Activated T-cell treated with anti-CD3 and anti-CD28 coated beads, Interleukin-2, amount 50 U/mL, for 4 hours (primary cell): ENCODE measurements at regions not wholly inside any gene's neighbourhood (a gene's known extent, or its start where the extent isn't known, plus 50 kb on each side); places are given as distances from the start of the nearest gene placed in this dataset.

Experiments
- ATAC-seq, 2 donors: fragments of 200-7000 bp; cut with Tn5 transposase; one replicate each; pipeline ENCODE4 v1.10.0; 2021
- DNase-seq: peaks from one replicate; pipeline ENCODE4 v3.0.0-alpha.2; 2020
- H3K27me3 Mint-ChIP-seq: one replicate; pipeline ENCODE4 v1.8.0; 2021; ENCODE audit warnings: low read depth, mixed read lengths
- H3K36me3 Mint-ChIP-seq: one replicate; pipeline ENCODE4 v1.8.0; 2022; ENCODE audit warnings: mixed read lengths; ENCODE audit not compliant: insufficient read depth
- H3K4me1 Mint-ChIP-seq: one replicate; pipeline ENCODE4 v1.8.0; 2021; ENCODE audit warnings: low read depth, mixed read lengths
- H3K4me3 Mint-ChIP-seq: one replicate; pipeline ENCODE4 v1.8.0; 2021; ENCODE audit warnings: mild to moderate bottlenecking, moderate library complexity, mixed read lengths
- H3K9me3 Mint-ChIP-seq: one replicate; pipeline ENCODE4 v1.8.0; 2021; ENCODE audit warnings: mixed read lengths

DNA sequence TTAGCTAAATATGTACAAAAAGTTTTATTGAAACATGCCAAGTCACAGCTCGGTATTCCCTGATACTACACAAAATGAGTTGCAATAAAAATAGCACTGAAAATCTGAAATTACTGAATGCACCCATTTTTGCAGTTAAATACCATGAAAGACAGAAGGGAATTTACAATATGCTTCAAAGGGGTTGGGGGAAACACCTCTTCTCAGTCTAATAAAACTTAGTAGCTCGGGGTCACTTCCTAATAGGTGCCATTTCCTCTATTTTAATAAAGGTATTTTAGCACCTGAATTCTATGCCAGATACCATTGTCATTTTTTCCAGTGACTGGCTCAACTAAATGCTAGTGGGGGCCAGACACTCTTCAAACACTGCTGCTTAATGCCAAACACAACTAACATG, 204.1 kb upstream of the MEF2C start:
- no peak for ATAC-seq
- H3K27me3 Mint-ChIP-seq: no peaks in the 10 kb centered on the region
- no peak overlapping the region for H3K4me3 Mint-ChIP-seq
- no peaks in the 10 kb centered on the region for H3K9me3 Mint-ChIP-seq
- no peak for DNase-seq
- H3K4me1 Mint-ChIP-seq: no peaks in the 10 kb centered on the region
- H3K36me3 Mint-ChIP-seq: no peaks in the 10 kb centered on the region

DNA sequence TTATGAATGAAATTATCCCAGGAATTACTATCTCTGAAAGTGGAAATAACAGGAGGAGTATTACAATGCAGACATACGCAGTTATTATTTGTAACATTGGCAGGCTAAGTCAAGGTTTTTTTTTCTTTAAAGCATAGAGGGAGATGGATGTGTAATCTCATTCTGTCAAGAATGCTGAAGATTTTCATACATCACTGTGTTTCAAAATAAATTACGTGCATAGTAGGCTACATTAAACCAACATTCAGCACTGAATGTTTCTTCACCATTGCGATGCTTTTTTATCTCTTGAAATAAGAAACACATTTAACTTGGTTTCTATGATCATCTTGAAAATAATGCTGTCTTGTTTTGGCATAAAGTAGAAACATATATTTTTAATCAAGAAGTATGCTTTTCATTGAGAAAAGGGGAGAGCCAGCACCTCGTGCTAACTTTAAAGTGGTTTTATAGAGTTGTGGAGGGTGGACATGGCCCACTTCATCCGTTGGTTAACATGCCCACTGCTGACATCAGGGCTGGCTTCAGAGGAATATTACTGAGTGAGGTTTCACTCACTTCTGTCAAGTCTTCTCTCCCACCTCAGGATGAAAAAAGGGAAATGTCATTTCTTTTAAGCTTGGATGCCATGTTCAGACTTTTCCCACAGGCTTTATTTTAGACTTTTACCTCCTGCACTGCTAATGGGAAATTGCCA, 203.6 kb upstream of the MEF2C start:
- DNase-seq (no peak), ATAC-seq (no peak)
- Mint-ChIP-seq H3K4me3 (no peak overlapping the region), H3K4me1 (no peaks in the 10 kb centered on the region), H3K36me3 (no peaks in the 10 kb centered on the region), H3K27me3 (no peaks in the 10 kb centered on the region), H3K9me3 (no peaks in the 10 kb centered on the region)

DNA sequence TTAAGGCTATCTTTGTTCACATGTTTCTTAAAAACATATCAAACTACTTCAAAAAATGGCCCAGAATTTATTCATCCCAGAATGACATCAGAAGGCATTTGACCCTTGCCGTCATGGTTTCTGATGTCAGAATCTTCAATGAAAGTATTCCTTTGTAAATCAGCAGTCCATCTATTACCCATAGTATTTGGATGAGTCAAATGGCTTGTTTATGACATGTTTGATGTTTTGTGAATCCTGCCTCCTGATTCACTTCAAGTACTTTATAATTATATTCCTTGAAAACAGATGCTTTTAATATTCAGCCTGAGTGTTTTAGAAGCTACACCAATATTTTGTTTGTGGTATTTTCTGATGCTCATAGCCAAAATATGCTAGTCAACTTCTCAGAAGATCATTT, 200.8 kb upstream of the MEF2C start:
- DNase-seq (no peak), ATAC-seq (no peak)
- Mint-ChIP-seq H3K4me1 (peaks cover 2% of the 10 kb centered on the region), H3K36me3 (no peaks in the 10 kb centered on the region), H3K4me3 (no peak overlapping the region), H3K27me3 (no peaks in the 10 kb centered on the region), H3K9me3 (no peaks in the 10 kb centered on the region)

DNA sequence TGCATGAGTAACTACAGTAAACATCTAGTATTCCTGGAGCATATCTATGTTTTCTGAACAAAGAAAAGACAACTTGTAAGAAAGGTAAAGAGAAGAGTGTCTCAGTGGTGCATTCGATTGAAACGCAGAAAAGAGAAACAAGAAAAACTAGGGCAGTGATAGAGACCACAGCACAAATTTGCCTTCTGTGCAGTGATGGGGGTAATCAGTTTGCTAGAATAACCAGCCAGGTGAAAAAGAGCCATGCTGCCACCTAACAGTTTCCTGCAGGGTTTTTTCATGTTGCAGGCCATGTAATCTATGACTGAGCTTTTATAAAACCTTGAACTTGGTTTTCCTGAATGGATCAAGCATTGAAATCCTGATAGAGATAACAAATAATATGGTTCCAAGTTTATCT, 198.4 kb upstream of the MEF2C start:
- Mint-ChIP-seq H3K4me1 (peaks cover 2% of the 10 kb centered on the region), H3K27me3 (no peaks in the 10 kb centered on the region)
- no peak for ATAC-seq

DNA sequence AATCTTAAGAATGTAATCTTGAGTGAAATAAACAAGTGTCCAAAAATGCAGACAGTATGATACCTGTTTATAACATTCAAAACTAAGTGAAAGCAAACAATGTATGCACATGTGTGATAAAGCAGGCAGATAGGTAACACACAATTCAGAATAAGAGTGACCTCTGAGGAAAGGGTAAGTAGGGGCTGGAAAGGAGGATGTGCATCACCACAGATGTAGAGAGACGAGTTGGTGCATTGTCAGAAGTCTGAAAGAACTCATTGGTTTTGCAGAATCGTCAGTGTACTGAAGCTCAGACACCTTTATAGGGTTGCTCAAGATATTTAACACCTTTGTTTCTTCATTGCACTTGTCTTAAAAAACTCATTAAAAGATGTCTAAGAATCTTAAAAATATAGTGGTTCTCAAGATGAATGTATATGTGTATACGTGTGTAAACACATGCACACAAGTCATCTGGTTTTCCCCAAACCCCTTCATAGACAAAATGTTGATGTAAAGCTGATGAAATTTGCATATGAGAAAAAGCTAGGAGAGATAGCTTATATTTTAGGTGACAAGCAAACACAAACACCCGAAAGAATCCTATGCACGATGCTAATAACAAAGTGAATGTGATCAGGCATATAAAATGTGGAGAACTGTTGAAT, 197.6 kb upstream of the MEF2C start:
- DNase-seq: no peak
- Mint-ChIP-seq H3K4me3 (no peak overlapping the region), H3K4me1 (peaks cover 2% of the 10 kb centered on the region), H3K9me3 (no peaks in the 10 kb centered on the region), H3K27me3 (no peaks in the 10 kb centered on the region), H3K36me3 (no peaks in the 10 kb centered on the region)
- ATAC-seq: no peak

More for the DNA sequence above, 198.4 kb upstream of the MEF2C start:
- no peaks in the 10 kb centered on the region for H3K36me3 Mint-ChIP-seq
- no peaks in the 10 kb centered on the region for H3K9me3 Mint-ChIP-seq
- no peak overlapping the region for H3K4me3 Mint-ChIP-seq
- no peak for DNase-seq

DNA sequence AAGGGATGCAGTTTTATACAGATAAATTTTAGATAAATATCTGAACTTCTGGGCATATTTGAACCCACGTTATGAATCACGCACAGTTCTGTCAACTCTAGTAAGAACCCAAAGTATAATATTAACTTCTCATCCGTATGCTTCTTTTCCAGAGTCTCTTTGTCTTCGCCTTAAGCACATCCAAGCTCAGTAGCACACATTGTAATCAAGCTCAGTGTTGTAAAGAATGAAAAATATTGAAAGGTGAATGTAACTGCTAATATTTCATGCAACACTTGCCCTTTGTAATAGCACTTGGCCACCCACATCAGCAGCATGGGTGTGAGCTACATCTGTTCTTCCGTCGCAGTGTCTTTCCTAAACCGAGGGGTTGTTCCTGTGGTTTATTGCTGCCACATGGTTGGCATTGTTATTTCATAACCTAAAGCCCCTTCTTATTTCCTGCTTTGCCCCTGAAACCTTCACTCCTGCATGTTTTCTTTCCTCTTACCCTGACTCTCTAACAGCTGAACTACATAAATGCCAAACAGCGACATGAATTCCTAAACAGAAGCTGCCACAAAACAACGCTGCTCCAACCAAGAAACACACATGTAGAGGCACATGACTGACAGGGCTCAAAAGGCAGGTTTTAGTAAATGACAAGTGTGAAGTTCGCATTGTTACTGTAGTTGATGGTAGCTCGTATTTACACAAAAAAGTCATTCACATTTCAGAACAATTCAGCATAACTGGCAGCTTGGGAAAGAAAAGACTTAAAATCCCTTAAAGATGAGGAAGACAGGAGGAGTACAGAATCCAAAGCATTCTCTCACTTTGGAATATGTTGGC, 190.1 kb upstream of the MEF2C start:
- no peaks in the 10 kb centered on the region for H3K27me3 Mint-ChIP-seq
- H3K4me1 Mint-ChIP-seq: no peaks in the 10 kb centered on the region
- H3K9me3 Mint-ChIP-seq: no peaks in the 10 kb centered on the region
- no peak for DNase-seq
- H3K36me3 Mint-ChIP-seq: no peaks in the 10 kb centered on the region
- no peak overlapping the region for H3K4me3 Mint-ChIP-seq
- no peak for ATAC-seq

DNA sequence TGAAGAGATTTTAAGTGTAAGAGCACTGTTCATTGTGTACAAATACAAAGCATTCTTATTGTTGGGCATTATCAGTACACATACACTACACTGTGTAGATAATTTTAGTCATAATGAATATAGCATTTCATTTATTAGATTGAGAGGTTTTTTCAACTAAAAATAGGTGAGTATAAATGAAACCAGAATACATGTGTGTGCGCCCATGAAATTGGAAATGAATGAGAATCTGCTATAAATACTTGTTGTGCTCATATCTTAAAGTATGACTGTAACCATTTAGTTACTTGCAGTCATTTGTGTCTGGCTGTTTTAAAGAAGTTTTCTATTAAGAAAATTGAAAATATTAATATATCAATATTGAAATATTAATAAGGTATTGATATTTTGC, 189.0 kb upstream of the MEF2C start:
- Mint-ChIP-seq H3K4me1 (no peaks in the 10 kb centered on the region), H3K9me3 (no peaks in the 10 kb centered on the region), H3K27me3 (no peaks in the 10 kb centered on the region), H3K36me3 (no peaks in the 10 kb centered on the region), H3K4me3 (no peak overlapping the region)
- ATAC-seq (no peak), DNase-seq (no peak)

DNA sequence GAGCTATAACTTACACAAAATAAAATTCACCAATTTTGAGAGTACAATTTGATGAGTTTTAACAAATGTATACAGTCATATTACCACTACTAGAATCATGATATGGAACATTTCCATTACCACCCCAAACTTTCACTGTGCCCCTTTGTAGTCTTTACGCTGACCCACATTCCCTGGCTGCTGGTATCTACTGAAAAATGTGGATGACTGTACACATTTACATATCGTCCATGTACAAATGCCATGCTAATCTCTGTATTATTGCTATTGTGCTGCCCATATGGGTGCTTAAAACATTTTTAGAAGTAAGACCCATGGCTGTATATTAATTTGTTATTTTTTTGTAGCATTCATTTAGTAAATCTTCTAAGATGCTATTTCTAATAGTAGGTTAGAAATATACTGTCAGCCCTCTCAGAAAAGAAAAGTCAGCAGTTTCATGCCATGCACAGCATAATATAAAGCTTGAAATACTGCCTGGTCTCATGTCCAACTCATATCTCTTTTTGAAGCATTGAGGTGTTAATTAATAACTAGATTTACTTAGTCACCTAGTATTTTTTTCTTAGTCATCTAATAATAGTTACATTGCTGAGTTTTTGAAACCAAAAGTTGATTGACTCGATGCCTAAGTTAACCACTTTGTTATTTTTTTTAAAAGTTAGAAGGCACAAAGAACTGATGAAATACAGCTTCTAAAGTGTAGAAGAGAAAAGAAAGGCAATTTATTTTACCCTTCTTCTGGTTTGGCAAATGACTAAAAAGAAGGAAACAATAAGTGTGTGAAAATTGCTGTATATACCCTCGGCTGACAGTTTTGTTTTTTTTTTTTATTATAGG, 188.3 kb upstream of the MEF2C start:
- H3K9me3 Mint-ChIP-seq: no peaks in the 10 kb centered on the region
- no peak for DNase-seq
- no peak overlapping the region for H3K4me3 Mint-ChIP-seq
- no peaks in the 10 kb centered on the region for H3K36me3 Mint-ChIP-seq
- H3K4me1 Mint-ChIP-seq: no peaks in the 10 kb centered on the region
- H3K27me3 Mint-ChIP-seq: no peaks in the 10 kb centered on the region
- no peak for ATAC-seq

DNA sequence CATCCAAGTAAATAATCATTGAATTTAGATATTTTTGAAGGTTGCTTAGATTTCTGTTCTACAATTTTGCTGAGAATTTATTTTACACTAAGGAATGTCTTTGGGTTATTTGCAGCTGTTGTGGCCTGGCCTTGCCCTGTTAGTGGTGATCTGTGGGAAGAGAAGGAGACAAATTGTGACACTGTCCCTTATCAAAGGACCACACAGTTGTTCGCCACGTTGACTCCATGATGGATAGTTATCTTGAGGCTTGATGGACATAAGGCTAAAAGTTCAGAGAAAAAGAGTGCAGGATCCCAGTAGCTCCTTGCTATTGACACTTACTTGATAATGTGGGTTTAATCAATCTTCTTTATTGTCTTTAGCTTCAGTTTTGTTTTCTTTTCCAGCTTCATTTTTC, 186.6 kb upstream of the MEF2C start:
- H3K4me1 Mint-ChIP-seq: no peaks in the 10 kb centered on the region
- no peaks in the 10 kb centered on the region for H3K27me3 Mint-ChIP-seq
- no peak for DNase-seq
- no peak overlapping the region for H3K4me3 Mint-ChIP-seq
- ATAC-seq: no peak
- no peaks in the 10 kb centered on the region for H3K9me3 Mint-ChIP-seq
- H3K36me3 Mint-ChIP-seq: no peaks in the 10 kb centered on the region

DNA sequence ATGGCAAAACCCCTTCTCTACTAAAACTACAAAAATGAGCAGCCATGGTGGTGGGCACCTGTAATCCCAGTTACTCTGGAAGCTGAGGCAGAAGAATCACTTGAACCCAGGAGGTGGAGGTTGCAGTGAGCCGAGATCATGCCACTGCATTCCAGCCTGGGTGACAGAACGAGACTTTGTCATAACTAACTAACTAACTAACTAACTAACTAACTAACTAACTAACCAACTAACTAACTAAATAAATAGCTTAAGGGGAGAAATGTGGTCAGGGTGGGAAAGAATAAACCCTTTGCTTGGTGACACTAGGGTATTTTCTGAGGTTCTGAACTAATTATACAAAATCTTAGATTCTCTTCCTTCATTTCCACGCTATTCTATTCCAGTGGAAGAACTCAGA, 184.4 kb upstream of the MEF2C start:
- DNase-seq (no peak), ATAC-seq (no peak)
- Mint-ChIP-seq H3K36me3 (no peaks in the 10 kb centered on the region), H3K9me3 (no peaks in the 10 kb centered on the region), H3K4me1 (no peaks in the 10 kb centered on the region), H3K4me3 (no peak overlapping the region), H3K27me3 (no peaks in the 10 kb centered on the region)

DNA sequence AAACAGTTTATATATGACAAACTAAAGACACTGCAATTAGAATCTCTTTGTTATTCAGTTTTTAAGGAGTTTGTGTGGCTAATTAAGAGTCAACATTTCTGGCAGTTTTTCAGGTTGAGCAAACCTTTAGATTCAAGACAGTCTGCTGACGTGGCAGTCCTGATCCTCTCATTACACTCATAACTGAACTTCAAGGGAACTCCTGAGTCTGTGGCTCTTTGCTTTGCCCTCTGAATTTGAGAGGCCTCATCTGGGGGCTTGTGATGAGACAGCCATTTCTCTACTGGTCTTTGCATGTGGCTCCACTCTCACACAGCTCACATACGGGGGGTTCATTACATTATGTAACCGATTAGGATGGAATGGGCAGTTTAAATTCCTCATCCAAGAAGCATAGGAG, 182.9 kb upstream of the MEF2C start:
- Mint-ChIP-seq H3K36me3 (no peaks in the 10 kb centered on the region), H3K4me3 (no peak overlapping the region), H3K4me1 (no peaks in the 10 kb centered on the region), H3K27me3 (no peaks in the 10 kb centered on the region), H3K9me3 (no peaks in the 10 kb centered on the region)
- DNase-seq (no peak), ATAC-seq (no peak)

DNA sequence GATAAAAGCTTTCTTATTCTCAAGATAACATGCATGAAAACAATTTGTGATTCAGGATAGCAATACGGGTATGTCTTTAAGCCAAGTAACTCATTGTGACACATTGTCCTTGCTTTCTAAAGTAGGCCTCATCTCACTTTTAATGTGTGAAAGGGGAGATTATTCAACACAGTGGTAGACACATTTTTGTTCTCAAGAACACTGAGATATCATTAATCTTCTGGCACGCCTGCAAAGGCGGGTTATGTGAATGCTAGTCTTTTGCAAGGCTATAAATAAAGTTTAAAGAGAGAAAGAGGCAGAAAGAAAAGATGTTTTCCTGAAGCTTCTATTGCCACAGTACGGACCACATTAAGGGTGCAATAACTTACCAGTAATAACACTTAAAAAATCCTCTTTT, 181.8 kb upstream of the MEF2C start:
- ATAC-seq (no peak), DNase-seq (no peak)
- H3K9me3 Mint-ChIP-seq: no peaks in the 10 kb centered on the region
- no peaks in the 10 kb centered on the region for H3K36me3 Mint-ChIP-seq
- no peak overlapping the region for H3K4me3 Mint-ChIP-seq
- H3K27me3 Mint-ChIP-seq: no peaks in the 10 kb centered on the region
- H3K4me1 Mint-ChIP-seq: no peaks in the 10 kb centered on the region

DNA sequence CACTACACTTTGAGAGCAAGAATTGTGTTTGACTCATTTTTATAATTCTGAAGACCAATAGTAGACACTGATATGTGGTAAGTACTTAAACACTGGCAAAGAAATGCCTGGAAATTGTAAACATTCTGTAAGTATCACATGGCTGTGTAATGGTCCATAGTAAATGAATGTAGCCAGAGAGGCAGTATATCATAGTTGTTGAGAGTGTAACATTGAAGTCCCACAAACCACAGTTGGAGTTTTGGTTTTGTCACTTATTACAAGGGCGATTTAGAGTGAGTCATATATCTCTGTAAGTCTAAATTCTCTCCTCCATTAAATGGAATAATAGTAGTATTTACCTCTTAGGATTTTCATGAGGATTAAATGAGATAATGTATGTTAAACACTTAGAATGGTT, 181.1 kb upstream of the MEF2C start:
- H3K4me1 Mint-ChIP-seq: no peaks in the 10 kb centered on the region
- ATAC-seq (no peak), DNase-seq (no peak)
- no peak overlapping the region for H3K4me3 Mint-ChIP-seq
- no peaks in the 10 kb centered on the region for H3K27me3 Mint-ChIP-seq
- H3K36me3 Mint-ChIP-seq: no peaks in the 10 kb centered on the region
- no peaks in the 10 kb centered on the region for H3K9me3 Mint-ChIP-seq

DNA sequence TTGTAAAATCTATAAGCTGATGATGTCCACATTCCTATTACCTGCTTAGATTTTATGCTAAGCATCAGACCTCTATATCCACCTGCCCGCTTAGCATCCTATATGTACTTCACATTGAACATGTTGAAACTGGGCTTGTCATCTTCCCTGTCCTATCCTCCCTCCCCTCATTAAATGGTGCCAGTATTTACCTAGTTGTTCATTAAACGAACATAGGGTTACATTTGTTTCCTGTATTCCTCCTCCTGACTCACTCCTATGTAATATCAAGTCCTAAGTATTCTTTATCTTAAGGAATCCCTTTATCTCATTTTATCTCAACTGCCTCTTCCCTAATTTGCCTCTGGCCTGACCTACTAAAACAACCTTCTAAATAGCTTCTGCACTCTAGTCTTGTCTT, 177.8 kb upstream of the MEF2C start:
- DNase-seq (no peak), ATAC-seq (no peak)
- no peaks in the 10 kb centered on the region for H3K27me3 Mint-ChIP-seq
- H3K9me3 Mint-ChIP-seq: no peaks in the 10 kb centered on the region
- no peak overlapping the region for H3K4me3 Mint-ChIP-seq
- no peaks in the 10 kb centered on the region for H3K4me1 Mint-ChIP-seq
- H3K36me3 Mint-ChIP-seq: no peaks in the 10 kb centered on the region
